ENCODE measurements at regions not wholly inside any gene's neighbourhood (a gene's known extent, or its start where the extent isn't known, plus 50 kb on each side); places are given as distances from the start of the nearest gene placed in this dataset.

GRCh38 chr1:25105836-25106235 lies 126.5 kb downstream of the SYF2 start:
- no peak for DNase-seq
- H3K36me3 ChIP-seq: no peaks in the 10 kb centered on the region
- no peak for TF ChIP-seq CTCF (IDR thresholded peaks at IDR 0.05; ENCODE audit: low read depth, low read length)

GRCh38 chr1:25104932-25105561 lies 127.3 kb downstream of the SYF2 start:
- no peak for DNase-seq
- no peaks in the 10 kb centered on the region for H3K36me3 ChIP-seq
- TF ChIP-seq CTCF (IDR thresholded peaks at IDR 0.05; ENCODE audit: low read depth, low read length): no peak

More at GRCh38 chr1:25105836-25106235, 126.5 kb downstream of the SYF2 start:
- no peaks in the 10 kb centered on the region for H3K4me1 ChIP-seq
- no peaks in the 10 kb centered on the region for H3K9me3 ChIP-seq
- H3K4me3 ChIP-seq (ENCODE audit: low read depth, low read length): no peak overlapping the region
- no peaks in the 10 kb centered on the region for H3K27me3 ChIP-seq

GRCh38 chr1:25103164-25103795 lies 129.0 kb downstream of the SYF2 start:
- Histone ChIP-seq H3K27me3 (no peaks in the 10 kb centered on the region), H3K9me3 (no peaks in the 10 kb centered on the region), H3K4me3 (ENCODE audit: low read depth, low read length) (no peak overlapping the region), H3K4me1 (no peaks in the 10 kb centered on the region), H3K36me3 (no peaks in the 10 kb centered on the region)
- peak; percentile 80 for DNase-seq
- no peak for TF ChIP-seq CTCF (IDR thresholded peaks at IDR 0.05; ENCODE audit: low read depth, low read length)

More at GRCh38 chr1:25104932-25105561, 127.3 kb downstream of the SYF2 start:
- H3K4me1 ChIP-seq: no peaks in the 10 kb centered on the region
- H3K4me3 ChIP-seq (ENCODE audit: low read depth, low read length): no peak overlapping the region
- H3K27me3 ChIP-seq: no peaks in the 10 kb centered on the region
- H3K9me3 ChIP-seq: no peaks in the 10 kb centered on the region

GRCh38 chr1:25100151-25100833 lies 132.0 kb downstream of the SYF2 start:
- H3K27me3 ChIP-seq: no peaks in the 10 kb centered on the region
- DNase-seq: no peak
- no peaks in the 10 kb centered on the region for H3K9me3 ChIP-seq
- H3K36me3 ChIP-seq: no peaks in the 10 kb centered on the region
- H3K4me3 ChIP-seq (ENCODE audit: low read depth, low read length): no peak overlapping the region
- no peaks in the 10 kb centered on the region for H3K4me1 ChIP-seq
- no peak for TF ChIP-seq CTCF (IDR thresholded peaks at IDR 0.05; ENCODE audit: low read depth, low read length)

- Histone ChIP-seq H3K36me3 (no peaks in the 10 kb centered on the region), H3K4me3 (ENCODE audit: low read depth, low read length) (no peak overlapping the region), H3K27me3 (no peaks in the 10 kb centered on the region), H3K9me3 (no peaks in the 10 kb centered on the region), H3K4me1 (no peaks in the 10 kb centered on the region)
- DNase-seq: peak; percentile 50
- TF ChIP-seq CTCF (IDR thresholded peaks at IDR 0.05; ENCODE audit: low read depth, low read length): no peak
Measured at GRCh38 chr1:25099343-25099951, 132.9 kb downstream of the SYF2 start.

Measured in BE2C (cell line).